ENCODE measurements at regions not wholly inside any gene's neighbourhood (a gene's known extent, or its start where the extent isn't known, plus 50 kb on each side); places are given as distances from the start of the nearest gene placed in this dataset.

GRCh38 chr11:19344661-19345518 lies 104.1 kb upstream of the E2F8 start:
- DNase-seq = no peak
- CTCF ChIA-PET (ENCODE audit: partially characterized antibody) = no interaction called here
- Mint-ChIP-seq H3K4me3 (no peak overlapping the region), H3K27ac (no peak overlapping the region), H3K9me3 (peaks cover 0 to 2% (median 0%) of the 10 kb centered on the region in 8 donors), H3K27me3 (peaks cover 50 to 58% of the 10 kb centered on the region in 2 donors), H3K4me1 (peaks cover 0 to 10% (median 5%) of the 10 kb centered on the region in 4 donors), H3K36me3 (no peaks in the 10 kb centered on the region)
- Histone ChIP-seq H3K36me3 (ENCODE audit: insufficient read depth, low read length) (no peaks in the 10 kb centered on the region), H3K4me3 (ENCODE audit: low read length in 2 of 2) (no peak overlapping the region), H3K27ac (ENCODE audit: low read depth, low read length) (no peak overlapping the region), H3K4me1 (ENCODE audit: insufficient read depth, low read length) (no peaks in the 10 kb centered on the region), H3K27me3 (ENCODE audit: insufficient read depth, low read length) (peaks cover 12% of the 10 kb centered on the region), H3K9me3 (ENCODE audit: control insufficient read depth in 1 of 2, low read length in 2 of 2) (no peaks in the 10 kb centered on the region)
- POLR2A ChIA-PET (ENCODE audit: partially characterized antibody) = no interaction called here
- intact Hi-C loops (cut with micrococcal nuclease) = no loop called here

GRCh38 chr11:19342036-19342435 lies 101.3 kb upstream of the E2F8 start:
- Histone ChIP-seq H3K4me1 (ENCODE audit: insufficient read depth, low read length) (no peaks in the 10 kb centered on the region), H3K27me3 (ENCODE audit: insufficient read depth, low read length) (peaks cover 5% of the 10 kb centered on the region), H3K27ac (ENCODE audit: low read depth, low read length) (no peak overlapping the region), H3K4me3 (ENCODE audit: low read length in 2 of 2) (no peak overlapping the region), H3K9me3 (ENCODE audit: control insufficient read depth in 1 of 2, low read length in 2 of 2) (no peaks in the 10 kb centered on the region), H3K36me3 (ENCODE audit: insufficient read depth, low read length) (no peaks in the 10 kb centered on the region)
- Mint-ChIP-seq H3K4me3 (no peak overlapping the region), H3K4me1 (peaks cover 0 to 10% (median 6%) of the 10 kb centered on the region in 4 donors), H3K36me3 (no peaks in the 10 kb centered on the region), H3K9me3 (peaks cover 0 to 2% (median 0%) of the 10 kb centered on the region in 8 donors), H3K27ac (no peak overlapping the region), H3K27me3 (peaks cover 39 to 45% of the 10 kb centered on the region in 2 donors)
- intact Hi-C loops (cut with micrococcal nuclease) = no loop called here
- CTCF ChIA-PET (ENCODE audit: partially characterized antibody) = no interaction called here
- POLR2A ChIA-PET (ENCODE audit: partially characterized antibody) = no interaction called here
- no peak for DNase-seq

- no peak for DNase-seq
- ChIA-PET POLR2A (ENCODE audit: partially characterized antibody) (no interaction called here), CTCF (ENCODE audit: partially characterized antibody) (no interaction called here)
- H3K9me3 Mint-ChIP-seq = peaks cover 0 to 2% (median 0%) of the 10 kb centered on the region in 8 donors
- Histone ChIP-seq H3K4me1 (ENCODE audit: insufficient read depth, low read length) (no peaks in the 10 kb centered on the region), H3K4me3 (ENCODE audit: low read length in 2 of 2) (no peak overlapping the region), H3K27ac (ENCODE audit: low read depth, low read length) (no peak overlapping the region), H3K36me3 (ENCODE audit: insufficient read depth, low read length) (no peaks in the 10 kb centered on the region), H3K9me3 (ENCODE audit: control insufficient read depth in 1 of 2, low read length in 2 of 2) (no peaks in the 10 kb centered on the region), H3K27me3 (ENCODE audit: insufficient read depth, low read length) (peaks cover 5% of the 10 kb centered on the region)
- H3K4me3 Mint-ChIP-seq = no peak overlapping the region
- intact Hi-C loops (cut with micrococcal nuclease) = no loop called here
- H3K4me1 Mint-ChIP-seq = peaks cover 0 to 1% (median 0%) of the 10 kb centered on the region in 4 donors
- H3K27me3 Mint-ChIP-seq = peaks cover 23 to 27% of the 10 kb centered on the region in 2 donors
- H3K27ac Mint-ChIP-seq = no peak overlapping the region
- no peaks in the 10 kb centered on the region for H3K36me3 Mint-ChIP-seq
These were observed 97.6 kb upstream of the E2F8 start for GRCh38 chr11:19338375-19338774.

GRCh38 chr11:19337779-19338178 lies 97.0 kb upstream of the E2F8 start:
- no peak overlapping the region for H3K27ac Mint-ChIP-seq
- POLR2A ChIA-PET (ENCODE audit: partially characterized antibody) = no interaction called here
- H3K27me3 Mint-ChIP-seq = peaks cover 20 to 26% of the 10 kb centered on the region in 2 donors

GRCh38 chr11:19336331-19336730 lies 95.6 kb upstream of the E2F8 start:
- Histone ChIP-seq H3K9me3 (ENCODE audit: control insufficient read depth in 1 of 2, low read length in 2 of 2) (no peaks in the 10 kb centered on the region), H3K4me1 (ENCODE audit: insufficient read depth, low read length) (no peaks in the 10 kb centered on the region), H3K4me3 (ENCODE audit: low read length in 2 of 2) (no peak overlapping the region), H3K27me3 (ENCODE audit: insufficient read depth, low read length) (no peaks in the 10 kb centered on the region), H3K36me3 (ENCODE audit: insufficient read depth, low read length) (no peaks in the 10 kb centered on the region), H3K27ac (ENCODE audit: low read depth, low read length) (no peak overlapping the region)
- ChIA-PET POLR2A (ENCODE audit: partially characterized antibody) (no interaction called here), CTCF (ENCODE audit: partially characterized antibody) (no interaction called here)
- Mint-ChIP-seq H3K4me1 (peaks cover 0 to 1% (median 0%) of the 10 kb centered on the region in 4 donors), H3K36me3 (no peaks in the 10 kb centered on the region), H3K9me3 (peaks cover 0 to 2% (median 0%) of the 10 kb centered on the region in 8 donors), H3K27me3 (peaks cover 19 to 20% of the 10 kb centered on the region in 2 donors), H3K27ac (peak overlapping the region in 1 of 7 donors; percentile 45), H3K4me3 (no peak overlapping the region)
- intact Hi-C loops (cut with micrococcal nuclease) = no loop called here
- no peak for DNase-seq

More at GRCh38 chr11:19337779-19338178, 97.0 kb upstream of the E2F8 start:
- no peak overlapping the region for H3K27ac ChIP-seq (ENCODE audit: low read depth, low read length)
- Mint-ChIP-seq H3K9me3 (peaks cover 0 to 2% (median 0%) of the 10 kb centered on the region in 8 donors), H3K36me3 (no peaks in the 10 kb centered on the region), H3K4me3 (no peak overlapping the region), H3K4me1 (peaks cover 0 to 1% (median 0%) of the 10 kb centered on the region in 4 donors)
- H3K4me1 ChIP-seq (ENCODE audit: insufficient read depth, low read length) = no peaks in the 10 kb centered on the region
- no peak for DNase-seq
- H3K27me3 ChIP-seq (ENCODE audit: insufficient read depth, low read length) = no peaks in the 10 kb centered on the region
- intact Hi-C loops (cut with micrococcal nuclease) = no loop called here
- no peaks in the 10 kb centered on the region for H3K36me3 ChIP-seq (ENCODE audit: insufficient read depth, low read length)
- H3K9me3 ChIP-seq (ENCODE audit: control insufficient read depth in 1 of 2, low read length in 2 of 2) = no peaks in the 10 kb centered on the region
- no peak overlapping the region for H3K4me3 ChIP-seq (ENCODE audit: low read length in 2 of 2)
- CTCF ChIA-PET (ENCODE audit: partially characterized antibody) = no interaction called here

GRCh38 chr11:19332476-19332875 lies 91.7 kb upstream of the E2F8 start:
- H3K36me3 Mint-ChIP-seq = no peaks in the 10 kb centered on the region
- no peak overlapping the region for H3K27ac ChIP-seq (ENCODE audit: low read depth, low read length)

GRCh38 chr11:19330416-19330815 lies 89.7 kb upstream of the E2F8 start:
- Mint-ChIP-seq H3K36me3 (no peaks in the 10 kb centered on the region), H3K4me3 (no peak overlapping the region), H3K27me3 (peaks cover 7 to 10% of the 10 kb centered on the region in 2 donors), H3K9me3 (peaks cover 0 to 6% (median 0%) of the 10 kb centered on the region in 8 donors), H3K4me1 (no peaks in the 10 kb centered on the region), H3K27ac (no peak overlapping the region)
- no peak overlapping the region for H3K27ac ChIP-seq (ENCODE audit: low read depth, low read length)
- peaks cover 4% of the 10 kb centered on the region for H3K27me3 ChIP-seq (ENCODE audit: insufficient read depth, low read length)
- H3K4me3 ChIP-seq (ENCODE audit: low read length in 2 of 2) = no peak overlapping the region
- no peak for DNase-seq
- intact Hi-C loops (cut with micrococcal nuclease) = no loop called here
- ChIA-PET POLR2A (ENCODE audit: partially characterized antibody) (no interaction called here), CTCF (ENCODE audit: partially characterized antibody) (no interaction called here)
- no peaks in the 10 kb centered on the region for H3K4me1 ChIP-seq (ENCODE audit: insufficient read depth, low read length)
- no peaks in the 10 kb centered on the region for H3K36me3 ChIP-seq (ENCODE audit: insufficient read depth, low read length)
- H3K9me3 ChIP-seq (ENCODE audit: control insufficient read depth in 1 of 2, low read length in 2 of 2) = no peaks in the 10 kb centered on the region

More at GRCh38 chr11:19332476-19332875, 91.7 kb upstream of the E2F8 start:
- no peaks in the 10 kb centered on the region for H3K36me3 ChIP-seq (ENCODE audit: insufficient read depth, low read length)
- no peak overlapping the region for H3K4me3 ChIP-seq (ENCODE audit: low read length in 2 of 2)
- no peaks in the 10 kb centered on the region for H3K4me1 ChIP-seq (ENCODE audit: insufficient read depth, low read length)
- no peak for DNase-seq
- Mint-ChIP-seq H3K4me1 (no peaks in the 10 kb centered on the region), H3K4me3 (no peak overlapping the region), H3K27me3 (peaks cover 10 to 11% of the 10 kb centered on the region in 2 donors), H3K27ac (no peak overlapping the region), H3K9me3 (peaks cover 0 to 2% (median 0%) of the 10 kb centered on the region in 8 donors)
- ChIA-PET POLR2A (ENCODE audit: partially characterized antibody) (no interaction called here), CTCF (ENCODE audit: partially characterized antibody) (no interaction called here)
- peaks cover 4% of the 10 kb centered on the region for H3K27me3 ChIP-seq (ENCODE audit: insufficient read depth, low read length)
- intact Hi-C loops (cut with micrococcal nuclease) = no loop called here
- no peaks in the 10 kb centered on the region for H3K9me3 ChIP-seq (ENCODE audit: control insufficient read depth in 1 of 2, low read length in 2 of 2)
